ENCODE measurements at regions not wholly inside any gene's neighbourhood (a gene's known extent, or its start where the extent isn't known, plus 50 kb on each side); places are given as distances from the start of the nearest gene placed in this dataset.

DNA sequence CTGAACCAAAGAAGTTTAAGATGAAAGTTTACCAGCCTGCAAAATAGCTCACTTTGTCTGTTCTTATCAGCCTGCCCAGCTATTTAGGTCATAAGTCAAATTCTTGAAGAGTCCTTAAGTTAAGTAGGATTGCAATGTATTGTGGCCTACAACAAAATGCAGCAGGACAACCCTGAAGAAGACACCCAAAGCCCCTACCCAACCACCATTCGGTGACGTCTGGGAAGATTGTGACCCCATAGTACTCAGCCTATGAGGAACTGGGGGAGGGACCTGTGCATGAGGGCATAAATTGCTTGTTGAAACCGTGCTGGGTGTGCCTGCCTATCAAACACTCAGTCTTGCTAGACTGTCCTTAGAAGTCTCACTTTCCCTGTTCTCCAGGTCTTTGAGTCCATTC is 50.5 kb upstream of the FDX1 start:
- TF ChIP-seq, protein P1, sequence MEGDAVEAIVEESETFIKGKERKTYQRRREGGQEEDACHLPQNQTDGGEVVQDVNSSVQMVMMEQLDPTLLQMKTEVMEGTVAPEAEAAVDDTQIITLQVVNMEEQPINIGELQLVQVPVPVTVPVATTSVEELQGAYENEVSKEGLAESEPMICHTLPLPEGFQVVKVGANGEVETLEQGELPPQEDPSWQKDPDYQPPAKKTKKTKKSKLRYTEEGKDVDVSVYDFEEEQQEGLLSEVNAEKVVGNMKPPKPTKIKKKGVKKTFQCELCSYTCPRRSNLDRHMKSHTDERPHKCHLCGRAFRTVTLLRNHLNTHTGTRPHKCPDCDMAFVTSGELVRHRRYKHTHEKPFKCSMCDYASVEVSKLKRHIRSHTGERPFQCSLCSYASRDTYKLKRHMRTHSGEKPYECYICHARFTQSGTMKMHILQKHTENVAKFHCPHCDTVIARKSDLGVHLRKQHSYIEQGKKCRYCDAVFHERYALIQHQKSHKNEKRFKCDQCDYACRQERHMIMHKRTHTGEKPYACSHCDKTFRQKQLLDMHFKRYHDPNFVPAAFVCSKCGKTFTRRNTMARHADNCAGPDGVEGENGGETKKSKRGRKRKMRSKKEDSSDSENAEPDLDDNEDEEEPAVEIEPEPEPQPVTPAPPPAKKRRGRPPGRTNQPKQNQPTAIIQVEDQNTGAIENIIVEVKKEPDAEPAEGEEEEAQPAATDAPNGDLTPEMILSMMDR (IDR thresholded peaks at IDR 0.05; ENCODE audit: insufficient read depth, low read length), result no peak
- no peak for TF ChIP-seq POLR2AphosphoS5 (IDR thresholded peaks at IDR 0.05; ENCODE audit: low read depth)
